Lower leg skin (tissue), 3 donors: ENCODE measurements at regions not wholly inside any gene's neighbourhood (a gene's known extent, or its start where the extent isn't known, plus 50 kb on each side); places are given as distances from the start of the nearest gene placed in this dataset.

ENCODE experiments used
- POLR2A ChIP-seq, 2 donors: fragments of 450-650 bp; IDR thresholded peaks; one replicate each; pipeline ENCODE4 v1.6.1; 2016 to 2017; ENCODE audit warnings: antibody characterized with exemption in 2 of 2, mild to moderate bottlenecking in 1 of 2, moderate library complexity in 1 of 2
- TF ChIP-seq, protein P1 (sequence below), 3 donors: fragments of 450-650 bp; IDR thresholded peaks; one replicate each; pipeline ENCODE4 v1.5.1; 2016; ENCODE audit warnings: antibody characterized with exemption in 3 of 3, mild to moderate bottlenecking in 3 of 3, moderate library complexity in 2 of 3

DNA sequence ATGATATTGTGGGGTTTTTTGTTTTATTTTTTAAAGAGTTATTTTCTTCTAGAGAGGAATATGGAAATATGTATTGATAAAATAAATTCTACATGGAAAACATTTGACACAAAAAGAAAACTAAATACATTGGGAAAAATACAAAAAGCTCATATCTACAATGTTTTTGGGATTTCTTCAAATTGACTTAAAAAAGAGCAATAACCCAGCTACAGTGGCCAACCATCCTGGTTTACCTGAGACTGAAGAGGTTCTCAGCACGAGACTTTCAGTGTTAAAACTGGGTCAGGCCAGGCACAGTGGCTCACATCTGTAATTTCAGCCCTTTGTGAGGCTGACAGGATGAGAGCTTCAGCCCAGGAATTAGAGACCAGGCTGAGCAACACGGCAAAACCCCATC is 56.7 kb upstream of the MYCN start:
- TF ChIP-seq, protein P1, sequence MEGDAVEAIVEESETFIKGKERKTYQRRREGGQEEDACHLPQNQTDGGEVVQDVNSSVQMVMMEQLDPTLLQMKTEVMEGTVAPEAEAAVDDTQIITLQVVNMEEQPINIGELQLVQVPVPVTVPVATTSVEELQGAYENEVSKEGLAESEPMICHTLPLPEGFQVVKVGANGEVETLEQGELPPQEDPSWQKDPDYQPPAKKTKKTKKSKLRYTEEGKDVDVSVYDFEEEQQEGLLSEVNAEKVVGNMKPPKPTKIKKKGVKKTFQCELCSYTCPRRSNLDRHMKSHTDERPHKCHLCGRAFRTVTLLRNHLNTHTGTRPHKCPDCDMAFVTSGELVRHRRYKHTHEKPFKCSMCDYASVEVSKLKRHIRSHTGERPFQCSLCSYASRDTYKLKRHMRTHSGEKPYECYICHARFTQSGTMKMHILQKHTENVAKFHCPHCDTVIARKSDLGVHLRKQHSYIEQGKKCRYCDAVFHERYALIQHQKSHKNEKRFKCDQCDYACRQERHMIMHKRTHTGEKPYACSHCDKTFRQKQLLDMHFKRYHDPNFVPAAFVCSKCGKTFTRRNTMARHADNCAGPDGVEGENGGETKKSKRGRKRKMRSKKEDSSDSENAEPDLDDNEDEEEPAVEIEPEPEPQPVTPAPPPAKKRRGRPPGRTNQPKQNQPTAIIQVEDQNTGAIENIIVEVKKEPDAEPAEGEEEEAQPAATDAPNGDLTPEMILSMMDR (IDR thresholded peaks at IDR 0.05): no peak
- no peak for TF ChIP-seq POLR2A (IDR thresholded peaks at IDR 0.05)
